Inferior parietal cortex (tissue), 1 donor: ENCODE measurements at regions not wholly inside any gene's neighbourhood (a gene's known extent, or its start where the extent isn't known, plus 50 kb on each side); places are given as distances from the start of the nearest gene placed in this dataset.
A peak's percentile ranks its signal among the peaks of the same experiment; 100 is the strongest.

ENCODE experiments used
- DNase-seq: peaks from one replicate; pipeline ENCODE4 v3.0.0-alpha.2; 2016; ENCODE audit errors: extremely low spot score

DNA sequence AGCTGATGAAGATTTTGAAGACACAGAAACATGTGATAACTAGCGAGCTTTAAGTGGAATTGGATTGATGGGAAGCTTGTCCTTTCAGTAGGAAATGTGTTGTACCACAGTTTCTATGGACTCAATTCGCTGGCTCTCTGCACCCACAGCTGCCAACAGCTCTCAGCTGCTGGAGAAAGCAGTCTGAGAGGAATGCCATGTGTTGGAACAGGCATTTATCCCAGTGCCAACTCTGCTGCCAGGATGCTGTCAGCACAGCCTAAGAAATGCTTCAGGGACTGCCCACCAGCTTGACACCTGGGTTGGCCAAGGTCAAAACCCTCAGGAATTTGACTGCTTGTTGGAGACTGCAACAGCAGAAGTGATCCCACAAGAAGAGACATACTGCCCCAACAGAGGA, 193.0 kb upstream of the THSD7B start:
- DNase-seq = peak; percentile 9

DNA sequence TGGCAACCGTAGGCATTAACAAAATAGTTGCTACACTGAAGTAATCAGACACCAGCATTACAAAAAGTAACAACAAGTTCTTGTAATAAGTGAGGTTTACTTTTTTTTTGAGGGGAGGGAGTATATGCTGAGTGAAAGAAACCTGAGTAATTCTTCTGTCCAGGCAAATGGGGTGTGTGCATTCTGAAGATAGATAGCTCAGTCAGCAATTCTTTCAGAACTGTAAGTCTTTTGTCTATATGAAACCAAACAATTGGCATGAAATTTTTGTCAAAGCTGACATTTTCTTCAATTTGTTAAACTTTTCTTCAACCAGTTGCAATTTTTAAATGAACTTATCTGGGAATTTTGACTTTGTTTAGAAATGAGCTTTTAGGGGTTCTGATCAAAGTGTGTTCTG, 208.1 kb upstream of the THSD7B start:
- DNase-seq = no peak

DNA sequence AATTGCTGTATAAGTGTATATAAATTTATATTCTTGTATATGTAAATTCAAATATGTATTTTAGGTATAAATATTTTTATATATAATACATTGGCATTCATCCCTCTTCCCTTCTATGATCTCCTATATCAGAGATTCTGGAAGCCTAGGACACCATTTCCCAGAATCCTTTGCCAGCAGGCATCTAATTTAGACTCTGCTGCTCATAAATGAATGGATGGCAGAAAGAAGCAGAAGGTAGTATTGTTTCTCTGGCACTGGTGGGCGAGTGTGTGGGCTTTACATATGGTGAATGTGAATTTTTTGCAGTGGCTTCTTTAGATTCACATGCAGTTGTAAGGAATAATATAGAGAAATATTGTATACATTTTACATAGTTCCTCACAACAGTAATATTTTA, 215.2 kb upstream of the THSD7B start:
- DNase-seq = no peak

DNA sequence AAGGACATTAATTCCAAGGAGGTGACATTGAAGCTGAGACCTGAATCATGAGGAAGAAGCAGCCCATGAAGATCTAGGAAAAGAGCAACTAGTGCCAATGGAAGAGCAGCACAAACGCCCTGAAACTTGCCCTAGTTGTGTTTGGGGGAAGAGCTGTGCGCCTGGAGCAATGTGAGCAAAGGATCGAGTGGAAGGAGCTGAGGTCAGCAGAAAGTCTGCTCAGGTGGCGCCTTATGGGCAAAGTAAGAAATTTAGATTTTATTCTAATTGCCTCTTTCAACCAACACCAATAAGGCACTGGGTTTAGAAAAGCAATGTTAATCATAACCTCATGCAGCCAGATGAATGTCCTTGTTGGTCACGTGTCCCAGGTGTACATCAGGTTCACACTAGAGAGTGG, 226.0 kb upstream of the THSD7B start:
- DNase-seq = no peak

DNA sequence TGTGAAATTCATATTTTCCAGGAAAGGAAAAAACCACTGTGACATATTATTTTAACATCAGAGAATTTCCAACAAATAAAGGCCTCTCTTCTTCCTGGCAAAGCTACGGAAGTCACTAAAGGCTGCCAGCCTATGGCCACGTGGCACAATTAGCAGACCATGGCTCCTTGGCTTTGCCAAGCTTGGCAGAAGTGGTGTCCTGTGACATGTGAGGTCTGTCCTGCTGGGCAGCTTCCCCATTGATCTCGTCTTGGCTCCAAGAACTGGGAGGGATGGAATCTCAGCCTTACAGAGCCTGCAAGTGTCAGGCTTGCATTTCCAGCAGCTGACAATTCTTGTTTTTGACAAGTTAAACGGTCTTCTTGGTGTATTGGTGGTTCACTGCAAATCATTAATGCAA, 226.9 kb upstream of the THSD7B start:
- DNase-seq = peak; percentile 17

DNA sequence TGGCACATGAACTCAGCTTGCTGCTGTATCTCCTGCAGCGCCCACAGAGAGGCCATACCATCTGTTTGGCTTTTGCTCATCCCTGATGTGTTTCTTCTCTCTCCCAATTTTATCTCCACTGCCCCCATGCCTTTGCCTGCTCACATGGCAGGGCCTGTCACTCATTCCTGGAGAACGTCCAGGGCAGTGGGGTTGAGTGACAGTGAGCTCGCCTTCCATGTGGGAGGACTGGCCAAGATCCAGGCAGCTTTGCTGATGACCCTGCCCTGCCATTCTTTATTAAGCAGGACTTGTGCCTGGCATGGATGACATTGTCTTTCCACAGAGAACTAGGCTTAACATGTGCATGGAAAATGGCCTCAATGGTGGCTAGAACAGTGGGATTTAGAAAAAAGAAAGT, 230.5 kb upstream of the THSD7B start:
- no peak for DNase-seq

DNA sequence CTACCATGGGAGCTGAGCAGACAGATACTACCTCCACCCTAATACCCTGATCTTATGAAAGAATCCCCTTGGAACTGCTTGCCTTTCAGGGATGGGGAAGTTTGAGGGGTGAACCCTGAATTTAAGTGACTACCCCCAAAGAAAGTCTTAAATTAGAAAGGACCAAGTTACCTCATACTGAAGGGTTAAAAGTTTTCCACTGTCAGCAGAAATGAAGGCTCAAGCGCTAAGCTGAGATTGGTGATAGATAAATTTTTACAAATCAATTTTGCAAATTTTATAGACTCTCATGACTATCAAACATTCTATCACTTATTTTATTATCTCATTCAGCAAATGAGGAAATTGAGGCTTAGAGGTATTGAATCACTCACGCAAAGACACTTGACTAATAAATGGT, 233.2 kb upstream of the THSD7B start:
- DNase-seq = no peak

DNA sequence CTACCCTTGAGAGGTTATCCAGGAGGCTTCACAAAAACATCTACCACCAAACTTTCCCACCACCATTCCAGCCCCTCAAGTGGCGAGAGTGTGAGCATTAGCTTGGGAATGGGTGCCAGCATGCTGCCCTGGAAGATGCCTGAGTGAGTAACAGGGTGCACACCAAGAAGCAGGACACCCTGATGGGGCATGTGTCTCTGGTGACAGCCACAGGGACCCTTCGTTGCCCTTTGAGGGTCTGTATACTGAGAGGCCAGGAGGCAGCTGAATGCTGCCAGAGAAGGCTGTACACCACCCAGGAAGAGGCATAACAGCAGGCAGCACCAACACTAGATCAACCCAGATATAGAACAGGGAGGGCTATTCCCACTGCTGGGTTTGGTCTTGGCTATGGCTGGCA, 233.6 kb upstream of the THSD7B start:
- no peak for DNase-seq

DNA sequence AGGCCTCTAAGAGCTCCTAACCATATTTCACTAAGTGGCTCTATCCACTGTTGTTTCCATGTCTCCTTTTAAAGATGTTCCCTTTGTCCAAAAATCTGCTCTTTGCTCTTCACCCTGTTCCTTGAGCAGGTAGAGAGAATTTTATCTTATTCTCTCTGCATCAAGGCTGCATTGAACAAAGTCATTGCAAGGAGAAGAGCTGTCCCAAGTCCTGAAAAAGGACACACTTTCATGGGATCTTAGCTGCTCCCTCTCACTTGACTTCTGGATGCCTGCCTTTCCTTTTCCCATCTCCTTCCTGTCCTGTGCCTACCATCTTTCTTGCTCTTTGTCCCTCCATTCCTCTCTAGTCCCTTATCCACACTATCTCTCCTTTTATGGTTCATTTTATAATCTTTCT, 235.2 kb upstream of the THSD7B start:
- no peak for DNase-seq

DNA sequence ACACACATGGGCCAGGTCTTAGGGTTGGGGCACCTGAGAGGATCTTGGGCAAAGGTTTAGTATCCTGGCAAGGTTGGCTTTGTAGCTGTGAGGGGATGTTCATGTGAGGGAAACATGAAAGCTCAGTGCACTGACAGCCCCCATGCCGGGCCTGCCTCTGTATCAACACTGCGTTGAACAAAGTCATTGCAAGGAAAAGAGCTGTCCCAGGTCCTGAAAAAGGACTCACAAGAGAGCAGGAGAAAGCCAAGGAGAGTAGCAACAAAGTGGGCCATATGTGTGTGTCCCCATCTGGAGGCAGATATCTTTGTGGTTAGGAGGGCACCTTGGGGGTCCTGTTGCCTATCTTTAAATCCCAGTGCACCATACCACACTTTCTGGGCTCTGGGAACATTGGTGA, 237.8 kb upstream of the THSD7B start:
- DNase-seq = no peak

DNA sequence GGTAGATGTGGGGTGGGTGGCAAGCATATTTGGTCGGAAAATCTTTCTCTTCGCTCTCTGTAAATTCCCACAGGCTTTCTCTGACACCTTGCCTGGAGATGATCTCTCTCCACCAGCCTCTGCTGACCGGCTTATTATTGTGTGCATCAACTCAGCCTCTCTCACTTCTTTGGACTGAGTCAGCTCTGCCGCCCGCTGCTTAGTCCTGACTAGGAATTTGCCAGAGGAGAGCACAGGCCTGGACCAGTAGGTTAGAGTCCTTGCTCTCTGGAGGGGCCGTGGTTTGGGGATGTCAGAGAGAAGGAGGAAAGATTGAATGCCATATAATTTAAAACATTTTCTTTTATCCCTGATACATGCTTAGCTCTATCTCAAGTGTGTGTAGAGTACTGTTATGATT, 242.6 kb upstream of the THSD7B start:
- DNase-seq = no peak

DNA sequence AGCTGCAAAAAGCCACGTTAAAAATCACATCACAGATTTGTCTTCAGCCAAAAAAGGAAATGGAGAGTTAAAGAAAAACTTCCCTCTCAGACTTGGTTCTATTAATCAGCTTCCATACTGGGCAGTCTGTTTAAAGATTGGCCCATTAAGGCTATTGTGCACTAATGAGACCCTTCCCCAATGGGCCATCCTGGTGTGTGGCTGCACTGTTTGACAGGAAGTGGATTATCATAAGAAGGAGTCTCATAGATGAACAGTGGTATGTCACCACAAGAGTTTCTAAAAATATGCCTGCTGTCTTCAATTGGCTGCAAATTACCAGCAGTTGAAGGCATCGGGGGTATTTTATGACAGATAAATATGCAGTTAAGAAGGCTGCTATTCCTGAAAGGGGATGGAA, 247.6 kb upstream of the THSD7B start:
- DNase-seq = no peak

DNA sequence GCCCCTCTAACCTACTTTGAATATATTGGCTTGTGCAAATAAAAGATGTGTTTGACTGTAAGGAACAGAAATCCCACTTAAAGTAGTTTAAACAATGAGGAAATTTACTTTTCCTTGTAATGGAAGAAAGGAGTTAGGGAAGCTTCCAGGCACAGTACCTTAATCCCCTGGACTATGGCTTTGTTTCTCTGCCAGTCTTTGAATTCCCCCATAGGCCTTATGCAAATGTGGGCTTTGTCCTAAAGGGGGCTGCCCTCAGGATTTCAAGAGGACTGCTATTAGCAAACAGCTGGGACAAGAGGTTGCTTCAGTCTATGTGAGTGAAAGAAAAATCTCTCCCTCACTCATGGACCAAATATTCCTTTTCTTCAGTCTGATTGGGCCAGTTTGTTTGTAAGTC, 255.1 kb upstream of the THSD7B start:
- no peak for DNase-seq

DNA sequence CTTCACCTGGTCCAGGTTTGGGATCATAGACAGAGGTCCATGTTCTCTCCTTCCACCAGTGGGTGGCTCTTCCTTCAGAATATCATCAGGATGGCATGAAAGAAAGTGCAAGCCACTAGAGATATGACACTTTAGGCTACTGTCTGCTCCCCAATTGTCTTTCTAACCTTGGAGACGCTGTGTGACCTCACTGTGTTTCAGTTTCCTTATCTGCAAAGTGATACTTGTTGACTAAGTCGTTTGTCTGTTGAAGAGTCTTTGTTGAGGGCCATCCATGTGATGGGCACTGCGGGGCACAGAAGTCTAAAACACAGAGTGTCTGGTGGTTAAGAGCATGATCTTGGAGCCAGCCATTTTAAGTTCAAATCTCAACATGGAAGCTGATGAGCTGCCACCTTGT, 259.9 kb upstream of the THSD7B start:
- no peak for DNase-seq

DNA sequence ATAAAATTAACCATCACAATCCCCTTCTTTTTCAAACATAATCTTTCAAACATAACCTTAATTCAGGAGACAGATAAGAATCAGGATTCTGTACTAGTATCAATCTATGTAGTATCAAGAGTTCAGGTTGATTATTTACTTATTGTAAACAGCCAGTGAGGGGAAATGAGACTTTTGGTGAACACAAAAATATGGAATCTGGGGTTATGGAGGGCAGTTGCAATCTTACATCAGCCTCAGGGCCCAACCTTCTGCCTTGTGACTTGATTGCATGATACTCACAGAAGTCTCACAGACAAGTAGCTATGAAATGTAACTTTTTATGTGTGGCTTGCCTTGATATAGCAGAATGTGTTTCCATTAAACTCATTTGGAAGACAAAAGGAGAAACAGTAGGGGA, 262.7 kb upstream of the THSD7B start:
- no peak for DNase-seq

DNA sequence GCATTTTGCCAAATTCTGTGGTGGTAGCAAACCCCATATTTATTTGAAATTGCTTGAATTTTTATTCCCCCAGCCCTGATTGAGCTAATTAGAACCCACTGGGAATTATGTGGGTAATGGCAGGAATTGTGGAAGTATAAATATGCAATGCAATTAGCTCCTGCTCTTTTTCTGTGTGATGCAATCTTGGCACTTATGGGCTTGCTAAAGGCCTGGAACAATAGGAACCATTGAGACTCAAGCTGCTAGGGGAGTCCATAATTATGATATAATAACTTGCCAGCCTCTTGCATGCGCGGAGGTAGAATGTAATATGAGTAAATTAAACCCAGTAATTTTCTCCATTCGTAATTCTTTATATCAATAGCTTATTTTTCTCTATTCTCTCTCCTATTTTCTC, 267.6 kb upstream of the THSD7B start:
- no peak for DNase-seq

DNA sequence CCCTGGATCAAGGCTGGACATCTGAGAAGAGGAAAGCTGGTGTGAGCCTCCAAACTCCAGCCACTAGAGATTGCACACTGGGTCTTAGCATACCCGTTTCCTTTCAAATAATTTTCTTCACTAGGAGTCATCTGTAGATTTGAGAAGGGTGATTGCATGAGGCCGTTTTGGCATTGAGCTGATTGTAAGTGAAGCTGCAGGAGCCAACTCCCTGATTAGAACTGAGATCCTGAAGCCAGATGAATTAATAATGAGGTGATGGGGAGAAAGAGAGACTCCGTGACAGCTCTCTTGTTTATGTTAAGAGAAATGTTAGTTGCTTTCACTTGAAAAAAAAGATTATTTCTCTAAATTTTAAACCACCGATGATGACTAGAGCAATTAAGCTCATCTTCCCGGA, 268.4 kb upstream of the THSD7B start:
- no peak for DNase-seq

DNA sequence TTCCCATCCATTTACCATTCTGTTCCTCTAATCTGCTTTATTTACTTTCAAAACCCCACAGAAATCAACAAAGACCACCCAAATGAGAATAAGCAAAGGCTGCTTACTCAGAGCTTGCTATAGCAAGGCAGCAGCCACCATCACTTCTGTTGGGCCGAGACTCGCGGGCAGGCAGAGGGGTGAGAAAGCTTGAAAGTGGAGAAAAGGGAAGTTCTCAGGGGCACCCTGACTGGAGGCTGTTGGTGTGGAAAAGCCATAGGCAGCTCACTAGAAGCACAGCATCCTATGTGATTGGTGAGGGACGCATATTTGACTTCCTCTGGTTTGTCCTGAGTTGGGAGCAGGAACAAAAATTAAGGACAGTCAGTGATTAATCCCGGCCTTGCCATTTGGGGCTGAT, 269.7 kb upstream of the THSD7B start:
- DNase-seq = no peak

DNA sequence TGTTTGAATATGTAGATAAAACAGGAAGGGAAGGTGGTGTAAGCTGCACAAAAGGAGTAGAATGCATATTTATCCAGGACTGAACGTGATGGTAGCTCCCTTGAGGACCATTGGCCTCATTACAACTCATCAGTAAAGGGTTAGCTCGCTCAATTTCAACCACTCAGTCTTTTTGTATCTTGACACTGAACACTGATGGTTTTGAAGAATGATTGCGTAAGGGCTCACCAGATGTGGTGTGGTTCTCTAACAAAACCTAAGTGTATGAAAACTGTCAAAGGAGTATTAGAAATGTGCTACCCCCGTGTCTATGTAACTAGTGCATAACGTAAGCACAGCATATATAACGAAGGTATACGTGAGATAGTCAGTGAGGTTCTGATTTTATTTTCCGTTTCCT, 272.4 kb upstream of the THSD7B start:
- no peak for DNase-seq

DNA sequence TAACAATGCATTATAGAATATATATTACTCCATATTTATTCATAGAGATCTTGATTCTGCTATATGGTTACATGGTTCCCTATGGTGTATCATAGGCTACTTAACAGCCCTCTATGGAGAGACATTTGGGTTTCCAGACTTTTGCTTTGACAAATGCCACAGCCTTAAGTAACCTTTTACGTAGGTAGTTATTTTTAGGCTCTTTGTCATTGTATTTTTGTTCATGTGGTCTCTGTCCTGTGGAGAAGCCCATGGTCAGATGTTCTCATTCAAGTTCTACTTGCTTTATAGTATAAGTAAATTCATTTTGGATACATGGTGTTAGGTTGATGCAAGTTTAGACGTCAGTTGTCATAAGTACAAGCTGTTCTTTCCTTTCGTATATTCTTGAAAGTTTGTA, 275.2 kb upstream of the THSD7B start:
- no peak for DNase-seq

DNA sequence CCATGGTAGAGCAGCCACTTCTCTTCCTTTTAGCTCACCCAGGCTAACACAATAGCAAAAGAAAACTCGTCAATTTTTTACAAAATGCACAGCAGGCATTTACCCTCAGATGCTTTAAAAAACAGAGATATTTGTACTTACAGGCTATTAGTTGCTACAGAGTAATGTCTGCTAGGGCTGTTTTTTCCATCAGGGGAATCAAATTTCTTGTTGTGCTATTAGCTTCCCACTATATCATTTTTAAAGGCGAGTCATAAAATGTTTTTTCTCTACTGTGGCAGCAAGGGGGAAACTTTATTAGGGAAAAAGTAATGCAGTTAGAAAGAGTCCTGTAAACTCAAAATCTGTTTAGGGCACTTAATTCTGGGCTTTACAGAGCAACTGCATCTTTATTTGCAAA, 277.9 kb upstream of the THSD7B start:
- no peak for DNase-seq

DNA sequence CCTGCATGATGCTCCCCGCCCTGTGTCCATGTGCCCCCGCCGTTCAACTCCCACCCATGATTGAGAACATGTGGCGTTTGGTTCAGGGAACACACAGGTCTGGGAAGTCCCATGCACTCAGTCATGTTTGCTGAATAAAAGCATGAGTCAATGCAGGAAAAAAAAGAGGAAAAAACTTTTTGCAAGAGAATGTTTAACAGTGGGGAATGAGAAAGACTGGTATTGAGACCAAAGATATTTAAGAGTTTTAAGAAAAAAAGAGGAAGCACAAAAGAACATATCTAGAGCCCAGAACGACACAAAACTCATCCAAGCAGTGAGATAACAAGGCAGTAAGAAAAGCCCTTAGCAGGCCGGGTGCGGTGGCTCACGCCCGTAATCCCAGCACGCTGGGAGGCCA, 279.2 kb upstream of the THSD7B start:
- DNase-seq = no peak

DNA sequence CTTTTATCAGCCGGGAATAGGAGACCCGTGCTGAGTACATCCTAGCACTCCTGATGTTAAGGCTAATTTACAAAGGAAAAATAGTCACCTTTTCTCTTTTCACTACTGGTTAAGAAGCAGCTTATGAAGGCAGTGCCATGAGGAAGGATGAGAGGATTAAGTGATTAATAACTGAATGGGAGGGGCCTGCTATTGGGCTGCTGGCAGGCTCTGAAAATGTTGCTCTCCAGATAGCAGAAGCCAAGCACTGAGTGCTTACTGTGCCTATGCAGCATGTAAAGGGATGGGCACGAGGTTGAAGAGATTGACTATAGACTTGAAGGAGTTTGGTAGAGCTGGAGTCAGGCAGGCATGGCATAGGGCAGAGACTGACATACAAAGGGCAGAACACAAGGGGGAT, 282.4 kb upstream of the THSD7B start:
- no peak for DNase-seq

DNA sequence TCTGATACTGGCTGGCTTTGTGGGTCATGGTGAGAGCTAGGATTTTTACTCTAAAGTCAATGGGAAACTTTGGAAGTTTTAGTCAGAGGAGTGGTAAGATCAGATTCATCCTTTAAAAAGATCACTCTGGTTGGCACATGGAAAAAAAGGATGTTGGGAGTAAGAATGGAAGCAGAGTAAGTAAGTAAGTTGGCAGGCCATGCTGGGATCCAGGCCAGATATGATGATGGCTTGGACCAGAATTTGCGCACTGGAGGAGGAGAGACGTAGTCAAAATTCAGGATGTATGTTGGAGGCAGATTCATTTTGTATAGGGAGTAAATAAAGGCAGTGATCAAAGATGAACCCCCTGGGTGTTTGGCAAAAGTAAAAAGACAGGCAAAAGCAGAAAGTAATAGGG, 283.3 kb upstream of the THSD7B start:
- no peak for DNase-seq

DNA sequence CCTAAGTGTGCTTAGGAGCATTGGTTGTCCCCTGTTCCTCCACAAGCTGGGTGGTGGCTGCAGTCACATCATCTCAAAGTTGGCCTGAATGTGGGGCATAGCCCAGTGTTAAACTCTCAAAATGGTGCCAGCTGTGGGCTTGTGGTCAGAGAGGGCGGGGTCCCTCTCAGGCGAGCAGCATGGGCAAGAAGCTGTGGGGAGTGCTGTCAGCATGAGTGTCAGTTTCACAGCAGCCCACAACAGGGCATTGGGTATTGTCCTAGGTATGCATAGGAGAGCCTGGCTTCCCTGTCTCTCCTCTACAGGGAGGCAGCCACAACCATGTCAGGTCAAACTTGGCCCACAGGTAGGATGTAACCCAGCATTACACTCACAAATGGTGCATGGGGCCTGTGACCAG, 285.6 kb upstream of the THSD7B start:
- no peak for DNase-seq
